CD14-positive monocyte (primary cell): ENCODE measurements at regions not wholly inside any gene's neighbourhood (a gene's known extent, or its start where the extent isn't known, plus 50 kb on each side); places are given as distances from the start of the nearest gene placed in this dataset.

ENCODE experiments used
- DNase-seq, 3 donors: peaks; one replicate each; pipeline ENCODE4 v3.0.0-alpha.2; 2011 to 2022
- H2AFZ ChIP-seq: 2 replicates; pipeline ENCODE4 v1.6.0; 2012; ENCODE audit warnings: mild to moderate bottlenecking, low read depth, low read length, inconsistent platforms; ENCODE audit not compliant: insufficient read depth, poor library complexity, severe bottlenecking
- H3K27ac ChIP-seq, 2 donors: 1 replicate in 1 of 2; 2 replicates in 1 of 2; pipeline ENCODE4 v1.5.1; 2012 to 2013; ENCODE audit warnings: low read length in 2 of 2, control low read depth in 1 of 2, inconsistent platforms in 1 of 2, low read depth in 1 of 2, mild to moderate bottlenecking in 1 of 2
- H3K27me3 ChIP-seq, 2 donors: one replicate each; pipeline versions ENCODE4 v1.6.0 to v1.6.1; 2011 to 2013; ENCODE audit warnings: low read length in 2 of 2; ENCODE audit not compliant: control insufficient read depth in 2 of 2, insufficient read depth in 2 of 2
- H3K36me3 ChIP-seq, 2 donors: replicated peaks in 1 of 2; 1 replicate in 1 of 2; 2 replicates in 1 of 2; pipeline versions ENCODE4 v1.5.1 to v1.6.1; 2012 to 2013; ENCODE audit warnings: low read length in 2 of 2, control low read depth in 1 of 2, inconsistent platforms in 1 of 2, mild to moderate bottlenecking in 1 of 2; ENCODE audit not compliant: insufficient read depth in 2 of 2, control insufficient read depth in 1 of 2
- H3K4me1 ChIP-seq, 2 donors: 1 replicate in 1 of 2; 2 replicates in 1 of 2; pipeline versions ENCODE4 v1.5.1 to v1.6.1; 2012 to 2013; ENCODE audit warnings: low read length in 2 of 2, control low read depth in 1 of 2, inconsistent platforms in 1 of 2, mild to moderate bottlenecking in 1 of 2, moderate library complexity in 1 of 2; ENCODE audit not compliant: insufficient read depth in 2 of 2, control insufficient read depth in 1 of 2
- H3K4me2 ChIP-seq: replicated peaks from 2 replicates; pipeline ENCODE3; 2012; ENCODE audit warnings: low read length, moderate library complexity, mild to moderate bottlenecking; ENCODE audit not compliant: poor library complexity, severe bottlenecking; ENCODE audit errors: extremely low read depth
- H3K4me3 ChIP-seq, 3 experiments: fragments of 200-600 bp in 1 of 3; sonication (generic) in 1 of 3; replicated peaks in 1 of 3; 1 replicate in 2 of 3; 2 replicates in 1 of 3; pipeline ENCODE4 v1.5.1; 2011 to 2013; ENCODE audit warnings: low read length in 3 of 3, mild to moderate bottlenecking in 3 of 3, control low read depth in 2 of 3, low read depth in 2 of 3, inconsistent platforms in 1 of 3, moderate library complexity in 1 of 3
- H3K79me2 ChIP-seq: 2 replicates; pipeline ENCODE4 v1.6.0; 2012; ENCODE audit warnings: mild to moderate bottlenecking, control low read depth, inconsistent platforms, low read length, moderate library complexity; ENCODE audit not compliant: insufficient read depth
- H3K9ac ChIP-seq: 2 replicates; pipeline ENCODE4 v1.6.0; 2017; ENCODE audit warnings: low read length, mild to moderate bottlenecking; ENCODE audit not compliant: insufficient read depth, poor library complexity, severe bottlenecking
- H3K9me3 ChIP-seq, 2 donors: replicated peaks in 1 of 2; 1 replicate in 1 of 2; 2 replicates in 1 of 2; pipeline versions ENCODE4 v1.5.1 to v1.6.1; 2012 to 2013; ENCODE audit warnings: low read length in 2 of 2, control low read depth in 1 of 2; ENCODE audit not compliant: control insufficient read depth in 1 of 2, insufficient read depth in 1 of 2
- H4K20me1 ChIP-seq: 2 replicates; pipeline ENCODE4 v1.6.0; 2012; ENCODE audit warnings: mild to moderate bottlenecking, low read length, control low read depth, moderate library complexity; ENCODE audit not compliant: insufficient read depth
- H3K27ac Mint-ChIP-seq, 7 donors: one replicate each; pipeline ENCODE4 v1.8.0; 2020; ENCODE audit warnings: mild to moderate bottlenecking in 7 of 7, mixed read lengths in 7 of 7, moderate library complexity in 6 of 7, inconsistent platforms in 2 of 7
- H3K27me3 Mint-ChIP-seq, 3 donors: one replicate each; pipeline ENCODE4 v1.8.0; 2021 to 2022; ENCODE audit warnings: low read depth in 3 of 3, mild to moderate bottlenecking in 3 of 3, mixed read lengths in 3 of 3, moderate library complexity in 3 of 3, inconsistent platforms in 1 of 3
- H3K36me3 Mint-ChIP-seq, 2 donors: one replicate each; pipeline ENCODE4 v1.8.0; 2020; ENCODE audit warnings: mixed read lengths in 2 of 2, inconsistent platforms in 1 of 2, mild to moderate bottlenecking in 1 of 2
- H3K4me1 Mint-ChIP-seq: one replicate; pipeline ENCODE4 v1.8.0; 2020; ENCODE audit warnings: mild to moderate bottlenecking, mixed read lengths
- H3K4me3 Mint-ChIP-seq, 2 donors: one replicate each; pipeline ENCODE4 v1.8.0; 2020; ENCODE audit warnings: mild to moderate bottlenecking in 2 of 2, mixed read lengths in 2 of 2, moderate library complexity in 1 of 2
- H3K9me3 Mint-ChIP-seq, 7 donors: one replicate each; pipeline ENCODE4 v1.8.0; 2020 to 2022; ENCODE audit warnings: mixed read lengths in 7 of 7, mild to moderate bottlenecking in 6 of 7, moderate library complexity in 6 of 7, inconsistent platforms in 2 of 7
- WGBS: methylation state at CpG from one replicate; pipeline ENCODE4 v1.1.5; 2013; ENCODE audit warnings: missing lambda C conversion rate; ENCODE audit not compliant: insufficient coverage; 5-methylcytosine and 5-hydroxymethylcytosine counted together
- intact Hi-C, 2 donors: fragments of 100-400 bp; cut with micrococcal nuclease; formaldehyde crosslinking; loops; one replicate each; pipeline versions ENCODE4 v1.15.0 to v1.15.1; 2023
- TF ChIP-seq, protein P1 (sequence below): fragments of 200-600 bp; IDR thresholded peaks from one replicate; pipeline ENCODE4 v1.8.0; 2022; ENCODE audit warnings: antibody characterized with exemption, mild to moderate bottlenecking

DNA sequence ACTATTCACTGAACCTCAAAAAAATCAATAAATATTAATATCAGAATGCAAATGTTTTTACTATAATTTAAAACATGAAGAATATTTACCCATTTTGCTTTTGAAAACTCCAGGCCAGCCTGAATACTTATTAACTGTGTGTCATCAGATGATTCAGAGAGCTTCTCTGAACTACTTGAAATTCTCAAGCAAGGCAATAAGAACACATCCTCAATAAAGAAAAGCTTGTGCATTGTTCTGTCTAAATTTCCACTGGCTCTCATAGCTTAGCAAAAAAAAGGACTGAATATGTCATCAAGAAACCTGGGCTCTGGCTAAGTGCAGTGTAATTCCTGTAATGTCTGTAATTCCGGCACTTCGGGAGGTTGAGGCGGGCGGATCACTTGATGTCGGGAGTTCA lies 194.1 kb downstream of the BTG1 start:
- Histone ChIP-seq H3K27me3 (no peaks in the 10 kb centered on the region), H2AFZ (no peak overlapping the region), H3K79me2 (no peaks in the 10 kb centered on the region), H3K9ac (no peak overlapping the region), H3K27ac (no peak overlapping the region), H3K36me3 (no peaks in the 10 kb centered on the region), H3K9me3 (no peaks in the 10 kb centered on the region), H3K4me1 (peaks cover 7 to 18% of the 10 kb centered on the region in 2 donors), H3K4me3 (no peak overlapping the region), H4K20me1 (no peaks in the 10 kb centered on the region), H3K4me2 (no peak overlapping the region)
- no CpG with 5 or more reads among the region's 5 CpGs for WGBS
- H3K4me3 Mint-ChIP-seq, result no peak overlapping the region
- no peaks in the 10 kb centered on the region for H3K27me3 Mint-ChIP-seq
- no peaks in the 10 kb centered on the region for H3K36me3 Mint-ChIP-seq
- DNase-seq, result no peak
- peaks cover 16% of the 10 kb centered on the region for H3K4me1 Mint-ChIP-seq
- H3K27ac Mint-ChIP-seq, result no peak overlapping the region
- intact Hi-C loops, result no loop called here
- peaks cover 0 to 2% (median 0%) of the 10 kb centered on the region in 7 donors for H3K9me3 Mint-ChIP-seq
- TF ChIP-seq, protein P1, sequence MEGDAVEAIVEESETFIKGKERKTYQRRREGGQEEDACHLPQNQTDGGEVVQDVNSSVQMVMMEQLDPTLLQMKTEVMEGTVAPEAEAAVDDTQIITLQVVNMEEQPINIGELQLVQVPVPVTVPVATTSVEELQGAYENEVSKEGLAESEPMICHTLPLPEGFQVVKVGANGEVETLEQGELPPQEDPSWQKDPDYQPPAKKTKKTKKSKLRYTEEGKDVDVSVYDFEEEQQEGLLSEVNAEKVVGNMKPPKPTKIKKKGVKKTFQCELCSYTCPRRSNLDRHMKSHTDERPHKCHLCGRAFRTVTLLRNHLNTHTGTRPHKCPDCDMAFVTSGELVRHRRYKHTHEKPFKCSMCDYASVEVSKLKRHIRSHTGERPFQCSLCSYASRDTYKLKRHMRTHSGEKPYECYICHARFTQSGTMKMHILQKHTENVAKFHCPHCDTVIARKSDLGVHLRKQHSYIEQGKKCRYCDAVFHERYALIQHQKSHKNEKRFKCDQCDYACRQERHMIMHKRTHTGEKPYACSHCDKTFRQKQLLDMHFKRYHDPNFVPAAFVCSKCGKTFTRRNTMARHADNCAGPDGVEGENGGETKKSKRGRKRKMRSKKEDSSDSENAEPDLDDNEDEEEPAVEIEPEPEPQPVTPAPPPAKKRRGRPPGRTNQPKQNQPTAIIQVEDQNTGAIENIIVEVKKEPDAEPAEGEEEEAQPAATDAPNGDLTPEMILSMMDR, result no peak

DNA sequence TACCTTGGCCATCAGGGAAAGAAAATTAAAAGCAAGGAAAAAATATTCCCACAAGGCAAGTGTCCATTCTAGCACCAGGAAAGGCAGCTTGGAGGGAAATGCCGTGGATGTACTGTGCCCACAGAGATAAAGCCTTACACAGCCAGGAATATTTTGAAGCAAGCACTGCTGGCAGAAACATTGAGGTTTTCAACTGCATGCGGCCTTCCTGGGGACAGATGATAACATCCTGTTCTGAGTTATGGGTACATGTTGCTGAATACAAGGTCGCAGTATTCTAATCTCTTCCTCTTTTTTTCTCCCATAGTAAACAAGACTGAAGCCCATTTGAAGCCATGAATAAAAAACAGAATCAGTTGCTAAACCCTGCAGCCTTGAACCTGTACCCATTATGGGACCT lies 197.1 kb downstream of the BTG1 start:
- peaks cover 18% of the 10 kb centered on the region for H3K4me1 Mint-ChIP-seq
- peaks cover 0 to 2% (median 1%) of the 10 kb centered on the region in 3 donors for H3K27me3 Mint-ChIP-seq
- no peaks in the 10 kb centered on the region for H3K36me3 ChIP-seq
- H3K27ac ChIP-seq, result no peak overlapping the region
- peaks cover 0 to 2% (median 0%) of the 10 kb centered on the region in 7 donors for H3K9me3 Mint-ChIP-seq
- no peaks in the 10 kb centered on the region for H3K36me3 Mint-ChIP-seq
- no peak overlapping the region for H2AFZ ChIP-seq
- H3K9ac ChIP-seq, result no peak overlapping the region
- no CpG with 5 or more reads among the region's 3 CpGs for WGBS
- no peak overlapping the region for H3K4me3 ChIP-seq
- H3K27ac Mint-ChIP-seq, result no peak overlapping the region
- H3K79me2 ChIP-seq, result no peaks in the 10 kb centered on the region
- peak in 1 of 3 donors; percentile 15 for DNase-seq
- no peaks in the 10 kb centered on the region for H4K20me1 ChIP-seq
- H3K27me3 ChIP-seq, result no peaks in the 10 kb centered on the region
- no peak overlapping the region for H3K4me3 Mint-ChIP-seq
- TF ChIP-seq, protein P1, result no peak
- no peak overlapping the region for H3K4me2 ChIP-seq
- H3K9me3 ChIP-seq, result no peaks in the 10 kb centered on the region
- intact Hi-C loops, result no loop called here
- peaks cover 7 to 18% of the 10 kb centered on the region in 2 donors for H3K4me1 ChIP-seq
